Stomach smooth muscle (tissue), 2 donors: ENCODE measurements at regions not wholly inside any gene's neighbourhood (a gene's known extent, or its start where the extent isn't known, plus 50 kb on each side); places are given as distances from the start of the nearest gene placed in this dataset.
"Not testable (repeated sequence)": the region's sequence is repeated elsewhere in the genome, so short reads cannot be mapped to it uniquely, and the experiment has no call there.

ENCODE experiments used
- H3K27ac ChIP-seq: one replicate; pipeline ENCODE4 v1.7.0; 2013; ENCODE audit warnings: mild to moderate bottlenecking, low read length, inconsistent platforms
- H3K27me3 ChIP-seq, 2 donors: one replicate each; pipeline ENCODE4 v1.7.0; 2013; ENCODE audit warnings: low read length in 2 of 2; ENCODE audit not compliant: insufficient read depth in 2 of 2, control insufficient read depth in 1 of 2
- H3K36me3 ChIP-seq, 2 donors: one replicate each; pipeline ENCODE4 v1.7.0; 2013; ENCODE audit warnings: low read length in 2 of 2; ENCODE audit not compliant: control insufficient read depth in 2 of 2, insufficient read depth in 2 of 2
- H3K4me1 ChIP-seq: one replicate; pipeline ENCODE4 v1.7.0; 2013; ENCODE audit warnings: low read length; ENCODE audit not compliant: control insufficient read depth, insufficient read depth
- H3K4me3 ChIP-seq, 2 donors: one replicate each; pipeline ENCODE4 v1.7.0; 2013; ENCODE audit warnings: low read length in 2 of 2
- H3K9ac ChIP-seq, 2 donors: one replicate each; pipeline ENCODE4 v1.7.0; 2013; ENCODE audit warnings: low read length in 2 of 2, mild to moderate bottlenecking in 1 of 2
- H3K9me3 ChIP-seq, 2 donors: one replicate each; pipeline ENCODE4 v1.7.0; 2013; ENCODE audit warnings: low read length in 2 of 2; ENCODE audit not compliant: control insufficient read depth in 2 of 2
- donor health status: healthy.
- donor health status: Pancreatic carcinoma.

DNA sequence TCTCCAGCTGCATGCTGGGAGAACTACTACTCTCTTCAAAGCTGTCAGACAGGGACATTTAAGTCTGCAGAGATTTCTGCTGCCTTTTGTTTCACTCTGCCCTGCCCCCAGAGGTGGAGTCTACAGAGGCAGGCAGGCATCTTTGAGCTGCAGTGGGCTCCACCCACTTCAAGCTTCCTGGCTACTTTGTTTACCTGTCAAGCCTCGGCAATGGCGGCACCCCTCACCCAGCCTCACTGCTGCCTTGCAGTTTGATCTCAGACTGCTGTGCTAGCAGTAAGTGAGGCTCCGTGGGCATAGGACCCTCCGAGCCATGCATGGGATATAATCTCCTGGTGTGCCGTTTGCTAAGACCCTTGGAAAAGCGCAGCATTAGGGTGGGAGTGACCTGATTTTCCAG lies 61.7 kb downstream of the DMRTA1 start:
- H3K4me1 ChIP-seq, H3K27ac ChIP-seq, H3K9me3 ChIP-seq, H3K9ac ChIP-seq, H3K27me3 ChIP-seq, H3K4me3 ChIP-seq, H3K36me3 ChIP-seq: not testable (repeated sequence)

DNA sequence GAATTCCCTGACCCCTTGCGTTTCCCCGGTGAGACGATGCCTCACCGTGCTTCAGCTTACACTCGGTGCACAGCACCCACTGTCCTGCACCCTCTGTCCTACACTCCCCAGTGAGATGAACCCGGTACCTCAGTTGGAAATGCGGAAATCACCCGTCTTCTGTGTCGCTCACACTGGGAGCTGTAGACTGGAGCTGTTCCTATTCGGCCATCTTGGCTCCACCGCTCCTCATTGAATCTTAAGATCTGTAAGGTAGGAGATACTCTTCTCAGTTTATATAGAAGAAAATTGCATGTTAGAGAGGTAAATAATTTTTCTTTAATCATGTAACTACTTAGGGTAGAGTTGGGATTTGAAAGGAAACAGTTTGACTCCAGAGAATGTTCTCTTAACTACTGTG lies 62.2 kb downstream of the DMRTA1 start:
- Histone ChIP-seq H3K4me3 (no peak overlapping the region), H3K4me1 (no peaks in the 10 kb centered on the region), H3K9me3 (no peaks in the 10 kb centered on the region)

DNA sequence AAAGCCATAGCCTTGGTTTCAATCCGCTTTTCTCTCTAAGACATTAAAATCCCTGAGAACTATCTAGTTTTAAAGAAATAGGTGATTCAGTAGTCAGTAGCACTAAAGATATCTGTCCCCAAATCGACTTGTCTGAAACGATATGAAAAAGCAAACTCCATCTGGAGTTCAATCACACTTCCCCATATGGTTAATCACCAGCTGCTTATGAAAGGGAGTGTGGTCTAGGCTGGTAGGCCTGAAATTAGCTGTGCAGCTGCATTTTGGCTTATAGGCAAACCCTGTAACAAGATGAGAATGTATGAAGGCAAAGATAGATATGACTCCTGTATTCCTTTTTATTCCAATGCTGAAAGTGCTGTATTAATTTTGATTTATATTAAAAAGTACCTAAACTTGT lies 65.9 kb downstream of the DMRTA1 start:
- no peaks in the 10 kb centered on the region for H3K27me3 ChIP-seq
- H3K4me3 ChIP-seq, result no peak overlapping the region
- H3K27ac ChIP-seq, result no peak overlapping the region
- no peak overlapping the region for H3K9ac ChIP-seq
- H3K36me3 ChIP-seq, result no peaks in the 10 kb centered on the region
- H3K9me3 ChIP-seq, result no peaks in the 10 kb centered on the region
- no peaks in the 10 kb centered on the region for H3K4me1 ChIP-seq

More for the DNA sequence above, 62.2 kb downstream of the DMRTA1 start:
- H3K27ac ChIP-seq, result no peak overlapping the region
- no peak overlapping the region for H3K9ac ChIP-seq
- H3K27me3 ChIP-seq, result no peaks in the 10 kb centered on the region
- H3K36me3 ChIP-seq, result no peaks in the 10 kb centered on the region

DNA sequence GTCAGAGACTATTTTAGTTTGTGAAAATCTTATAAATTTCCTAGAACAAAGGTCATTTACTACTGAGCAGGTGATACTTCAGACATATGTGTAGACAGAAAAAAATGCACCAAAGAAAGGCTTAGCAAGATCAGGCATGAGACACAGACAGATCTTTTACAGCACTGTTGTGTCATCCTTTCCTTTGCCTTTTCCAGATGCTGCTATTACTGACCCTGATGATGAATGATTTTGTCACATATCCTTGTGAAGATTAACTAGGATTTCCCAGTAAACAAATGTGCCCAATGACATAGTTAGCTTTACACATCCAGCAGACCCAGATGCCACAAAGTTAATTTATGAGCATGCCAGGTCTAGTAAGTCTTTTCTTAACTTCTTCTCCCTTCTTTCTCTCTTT lies 68.2 kb downstream of the DMRTA1 start:
- H3K27ac ChIP-seq, result no peak overlapping the region
- no peaks in the 10 kb centered on the region for H3K36me3 ChIP-seq
- no peaks in the 10 kb centered on the region for H3K9me3 ChIP-seq
- no peak overlapping the region for H3K4me3 ChIP-seq
- no peaks in the 10 kb centered on the region for H3K27me3 ChIP-seq
- no peaks in the 10 kb centered on the region for H3K4me1 ChIP-seq
- no peak overlapping the region for H3K9ac ChIP-seq

DNA sequence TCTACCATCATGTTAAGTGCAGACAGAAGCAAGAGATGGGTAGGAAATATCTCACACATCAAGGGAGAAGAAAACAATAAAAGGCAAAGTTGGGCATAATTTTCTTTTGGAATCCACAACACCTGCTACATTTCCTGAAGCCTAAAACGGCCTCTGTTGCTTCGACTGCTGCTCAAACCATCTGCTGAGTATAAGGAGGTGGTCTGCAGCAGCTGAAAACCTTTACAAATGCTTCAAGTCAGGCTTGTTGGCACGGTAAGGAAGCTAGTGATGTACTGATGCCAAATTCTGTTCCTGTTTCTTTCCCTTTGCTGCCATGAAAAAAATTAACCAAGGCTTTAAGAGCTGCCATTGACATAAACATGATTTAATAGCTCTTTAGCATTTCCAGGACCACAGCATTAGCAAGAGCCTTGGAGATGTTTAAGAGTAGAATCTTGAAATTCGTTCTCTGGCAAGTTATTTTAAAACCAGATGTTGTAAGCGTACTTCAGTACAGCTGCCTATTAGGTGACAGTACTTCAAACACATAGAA lies 75.6 kb downstream of the DMRTA1 start:
- Histone ChIP-seq H3K27ac (no peak overlapping the region), H3K9ac (no peak overlapping the region), H3K4me3 (no peak overlapping the region), H3K27me3 (no peaks in the 10 kb centered on the region), H3K9me3 (no peaks in the 10 kb centered on the region), H3K4me1 (no peaks in the 10 kb centered on the region), H3K36me3 (no peaks in the 10 kb centered on the region)

DNA sequence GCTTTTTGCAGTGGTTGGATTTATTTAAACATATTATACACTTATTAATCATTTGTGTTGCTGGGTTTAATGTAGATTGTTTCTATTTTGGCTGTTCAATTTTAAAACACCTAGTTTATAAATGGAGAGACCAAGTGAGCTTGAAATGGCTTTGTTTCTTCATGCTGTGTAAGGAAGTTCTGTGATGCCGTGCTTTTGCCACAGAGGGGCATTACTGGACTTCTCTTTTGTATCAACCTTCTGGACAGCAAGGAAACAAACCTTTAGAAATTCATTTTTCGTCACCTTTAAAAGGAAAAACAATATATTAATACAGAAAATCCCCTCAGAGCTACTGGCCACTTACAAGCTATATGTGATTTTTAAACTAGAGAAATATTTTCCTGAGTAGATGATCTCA lies 81.9 kb downstream of the DMRTA1 start:
- H3K9ac ChIP-seq, result no peak overlapping the region
- H3K36me3 ChIP-seq, result no peaks in the 10 kb centered on the region
- no peaks in the 10 kb centered on the region for H3K27me3 ChIP-seq
- no peak overlapping the region for H3K4me3 ChIP-seq
- no peaks in the 10 kb centered on the region for H3K9me3 ChIP-seq
- H3K27ac ChIP-seq, result no peak overlapping the region
- no peaks in the 10 kb centered on the region for H3K4me1 ChIP-seq

DNA sequence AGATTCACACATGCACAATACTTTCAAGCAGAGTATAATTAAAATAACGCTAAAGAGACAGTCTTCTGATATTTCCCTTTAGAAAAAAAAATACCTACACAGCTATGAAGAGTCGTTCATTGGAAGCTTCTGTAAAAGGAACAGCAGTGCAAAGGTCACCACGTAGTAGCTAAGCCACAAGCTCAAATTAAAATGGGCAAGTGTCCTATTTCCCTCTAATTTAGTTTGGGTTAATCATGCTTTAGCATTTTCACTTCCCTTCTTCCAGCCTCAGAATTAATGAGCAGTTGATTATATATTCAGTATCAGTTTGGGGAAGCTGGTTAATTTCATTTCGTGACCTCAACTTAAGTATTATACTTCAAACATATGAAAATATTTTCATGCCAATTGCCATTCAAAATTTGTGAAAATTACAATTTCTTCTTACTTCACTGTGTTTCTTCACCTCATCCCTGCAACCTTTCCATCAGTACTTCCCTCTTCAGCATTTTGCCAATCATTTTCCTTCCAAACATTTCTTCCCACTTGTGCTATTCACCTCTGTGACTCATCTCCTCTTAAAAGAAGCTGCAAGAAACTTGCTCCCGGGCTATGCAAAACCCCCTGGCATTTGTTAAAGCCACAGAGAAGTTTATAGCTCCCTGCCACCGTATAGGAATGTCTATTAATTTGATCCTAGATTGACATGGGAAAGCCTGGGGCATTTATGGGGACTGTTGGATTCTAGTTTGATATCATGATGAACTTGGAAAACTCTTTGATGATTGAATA lies 83.0 kb downstream of the DMRTA1 start:
- Histone ChIP-seq H3K4me3 (no peak overlapping the region), H3K9ac (no peak overlapping the region), H3K36me3 (no peaks in the 10 kb centered on the region), H3K4me1 (no peaks in the 10 kb centered on the region), H3K27me3 (no peaks in the 10 kb centered on the region), H3K9me3 (no peaks in the 10 kb centered on the region), H3K27ac (no peak overlapping the region)

DNA sequence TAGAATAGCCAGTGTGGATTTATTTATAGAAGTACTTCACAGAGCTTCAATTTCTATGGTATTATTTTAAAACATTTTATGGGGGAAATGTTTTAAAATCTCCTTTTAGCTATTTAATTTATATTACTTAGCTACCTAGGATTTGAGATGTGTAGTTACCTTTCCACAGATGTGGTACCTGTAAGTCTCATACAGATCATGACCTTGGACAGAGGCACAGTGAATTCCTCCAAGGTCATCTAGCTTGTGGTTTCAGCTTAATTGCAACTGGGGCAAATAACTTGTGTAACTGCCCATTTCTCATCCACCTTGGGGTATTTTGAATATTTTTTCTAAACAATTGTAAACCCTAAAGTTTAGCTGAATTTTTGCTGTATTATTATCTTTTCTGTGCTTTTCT lies 89.2 kb downstream of the DMRTA1 start:
- Histone ChIP-seq H3K4me1 (no peaks in the 10 kb centered on the region), H3K36me3 (no peaks in the 10 kb centered on the region), H3K4me3 (no peak overlapping the region), H3K9me3 (no peaks in the 10 kb centered on the region), H3K9ac (no peak overlapping the region), H3K27me3 (no peaks in the 10 kb centered on the region), H3K27ac (no peak overlapping the region)

DNA sequence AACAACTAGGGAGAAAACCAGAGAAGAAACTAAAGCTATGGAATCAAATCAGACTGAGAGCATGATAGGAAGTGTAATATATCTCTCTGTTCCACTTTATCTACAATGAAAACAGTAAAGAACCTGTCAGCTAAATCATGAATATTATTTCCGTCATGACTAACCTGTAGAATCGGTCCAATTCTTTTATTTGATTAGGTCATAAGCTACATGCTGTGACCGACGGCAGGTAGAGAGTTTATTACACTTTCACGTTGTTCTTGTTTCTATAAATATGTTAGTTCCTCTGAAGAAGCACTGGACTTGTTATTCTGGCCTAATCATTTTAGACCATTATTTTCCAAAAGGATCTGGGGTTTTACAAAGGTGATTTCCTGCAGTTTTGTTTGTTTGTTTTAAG lies 91.1 kb downstream of the DMRTA1 start:
- Histone ChIP-seq H3K4me1 (no peaks in the 10 kb centered on the region), H3K27me3 (no peaks in the 10 kb centered on the region), H3K27ac (no peak overlapping the region), H3K4me3 (no peak overlapping the region), H3K9me3 (no peaks in the 10 kb centered on the region), H3K9ac (no peak overlapping the region), H3K36me3 (no peaks in the 10 kb centered on the region)

DNA sequence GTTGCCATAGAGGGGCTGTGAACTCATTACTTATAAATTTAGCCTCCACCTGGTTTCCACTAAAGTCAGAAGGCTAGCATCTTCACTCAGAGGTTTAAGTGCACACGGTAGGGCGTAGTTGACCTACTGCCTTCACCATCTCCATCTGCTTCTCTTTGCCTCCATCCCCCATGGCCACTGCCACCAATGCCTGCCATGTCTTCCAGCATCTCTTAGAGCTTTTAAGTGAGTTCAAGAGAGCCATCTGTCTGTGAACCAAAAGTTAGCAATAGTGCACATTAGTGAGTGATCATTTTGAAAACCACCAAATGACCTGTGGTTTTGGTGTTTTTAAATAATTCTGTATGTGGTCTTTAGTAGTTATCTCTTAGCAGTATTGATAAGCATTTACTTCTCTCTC lies 102.0 kb downstream of the DMRTA1 start:
- H3K9ac ChIP-seq, result no peak overlapping the region
- no peaks in the 10 kb centered on the region for H3K4me1 ChIP-seq
- no peaks in the 10 kb centered on the region for H3K9me3 ChIP-seq

DNA sequence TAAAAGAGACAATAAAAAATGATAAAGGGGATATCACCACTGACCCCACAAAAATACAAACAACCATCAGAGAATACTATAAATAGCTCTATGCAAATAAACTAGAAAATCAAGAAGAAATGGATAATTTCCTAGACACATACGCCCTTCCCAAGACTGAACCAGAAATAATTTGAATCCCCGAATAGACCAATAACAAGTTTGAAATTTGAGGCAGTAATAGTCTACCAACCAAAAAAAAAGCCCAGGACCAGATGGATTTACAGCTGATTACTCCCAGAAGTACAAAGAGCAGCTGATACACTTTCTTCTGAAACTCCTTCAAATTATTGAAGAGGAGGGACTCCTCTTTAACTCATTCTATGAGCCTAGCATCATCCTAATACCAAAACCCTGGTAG lies 128.1 kb downstream of the DMRTA1 start:
- H3K9me3 ChIP-seq, result no peaks in the 10 kb centered on the region
- no peak overlapping the region for H3K4me3 ChIP-seq
- no peaks in the 10 kb centered on the region for H3K4me1 ChIP-seq
- H3K27ac ChIP-seq, result no peak overlapping the region
- H3K9ac ChIP-seq, result no peak overlapping the region
- no peaks in the 10 kb centered on the region for H3K27me3 ChIP-seq
- no peaks in the 10 kb centered on the region for H3K36me3 ChIP-seq

More for the DNA sequence above, 102.0 kb downstream of the DMRTA1 start:
- Histone ChIP-seq H3K36me3 (no peaks in the 10 kb centered on the region), H3K27ac (no peak overlapping the region), H3K4me3 (no peak overlapping the region), H3K27me3 (no peaks in the 10 kb centered on the region)
